GM21381 (cell line): ENCODE measurements at regions not wholly inside any gene's neighbourhood (a gene's known extent, or its start where the extent isn't known, plus 50 kb on each side); places are given as distances from the start of the nearest gene placed in this dataset.
"Not testable (repeated sequence)": the region's sequence is repeated elsewhere in the genome, so short reads cannot be mapped to it uniquely, and the experiment has no call there.

Experiments used
- ATAC-seq: cut with Tn5 transposase; IDR thresholded peaks from one replicate; pipeline ENCODE4 v1.9.1; 2021; ENCODE audit warnings: mild to moderate bottlenecking, moderate library complexity; ENCODE audit not compliant: unreplicated experiment

- no peak for ATAC-seq
Measured at GRCh38 chr3:519026-519425, 322.5 kb downstream of the CHL1 start.

GRCh38 chr3:522888-523287, 326.3 kb downstream of the CHL1 start:
- no peak for ATAC-seq

GRCh38 chr3:525415-525814, 328.9 kb downstream of the CHL1 start:
- ATAC-seq, result no peak

- ATAC-seq, result no peak
Measured at GRCh38 chr3:535566-536416, 339.2 kb downstream of the CHL1 start.

GRCh38 chr3:536417-536813, 339.9 kb downstream of the CHL1 start:
- no peak for ATAC-seq

GRCh38 chr3:541062-541801, 344.7 kb downstream of the CHL1 start:
- no peak for ATAC-seq

- no peak for ATAC-seq
Measured at GRCh38 chr3:542021-542420, 345.5 kb downstream of the CHL1 start.

GRCh38 chr3:549636-550035, 353.1 kb downstream of the CHL1 start:
- no peak for ATAC-seq

GRCh38 chr3:550471-550870, 353.9 kb downstream of the CHL1 start:
- no peak for ATAC-seq

- peak; percentile 96 for ATAC-seq
Measured at GRCh38 chr3:557972-558371, 361.4 kb downstream of the CHL1 start.

GRCh38 chr3:567488-568185, 371.1 kb downstream of the CHL1 start:
- ATAC-seq, result no peak

- ATAC-seq, result not testable (repeated sequence)
Measured at GRCh38 chr3:579529-579928, 383.0 kb downstream of the CHL1 start.

GRCh38 chr3:589066-589465, 392.5 kb downstream of the CHL1 start:
- not testable (repeated sequence) for ATAC-seq

- not testable (repeated sequence) for ATAC-seq
Measured at GRCh38 chr3:597304-597703, 400.7 kb downstream of the CHL1 start.

- not testable (repeated sequence) for ATAC-seq
Measured at GRCh38 chr3:597746-598145, 401.2 kb downstream of the CHL1 start.

GRCh38 chr3:607480-607879, 410.9 kb downstream of the CHL1 start:
- not testable (repeated sequence) for ATAC-seq

GRCh38 chr3:621714-622113, 425.2 kb downstream of the CHL1 start:
- no peak for ATAC-seq

GRCh38 chr3:622314-622713, 425.8 kb downstream of the CHL1 start:
- ATAC-seq, result no peak

- ATAC-seq, result no peak
Measured at GRCh38 chr3:623914-624545, 427.5 kb downstream of the CHL1 start.

- no peak for ATAC-seq
Measured at GRCh38 chr3:632571-633170, 436.1 kb downstream of the CHL1 start.

- ATAC-seq, result no peak
Measured at GRCh38 chr3:634511-634910, 437.9 kb downstream of the CHL1 start.
